HFF-Myc (cell line): ENCODE measurements at regions not wholly inside any gene's neighbourhood (a gene's known extent, or its start where the extent isn't known, plus 50 kb on each side); places are given as distances from the start of the nearest gene placed in this dataset.

ENCODE experiments used
- DNase-seq: peaks from one replicate; pipeline ENCODE4 v3.0.0-alpha.2; 2011; ENCODE audit warnings: low read depth; ENCODE audit errors: extremely low read depth
- H3K4me3 ChIP-seq: replicated peaks from 2 replicates; pipeline ENCODE4 v1.5.1; 2011; ENCODE audit warnings: low read depth, mild to moderate bottlenecking, control low read depth, low read length
- TF ChIP-seq, protein P1 (sequence below): IDR thresholded peaks from 2 replicates; pipeline ENCODE4 v1.5.1; 2012; ENCODE audit warnings: mild to moderate bottlenecking, low read depth, low read length, control low read depth; ENCODE audit errors: missing control alignments

DNA sequence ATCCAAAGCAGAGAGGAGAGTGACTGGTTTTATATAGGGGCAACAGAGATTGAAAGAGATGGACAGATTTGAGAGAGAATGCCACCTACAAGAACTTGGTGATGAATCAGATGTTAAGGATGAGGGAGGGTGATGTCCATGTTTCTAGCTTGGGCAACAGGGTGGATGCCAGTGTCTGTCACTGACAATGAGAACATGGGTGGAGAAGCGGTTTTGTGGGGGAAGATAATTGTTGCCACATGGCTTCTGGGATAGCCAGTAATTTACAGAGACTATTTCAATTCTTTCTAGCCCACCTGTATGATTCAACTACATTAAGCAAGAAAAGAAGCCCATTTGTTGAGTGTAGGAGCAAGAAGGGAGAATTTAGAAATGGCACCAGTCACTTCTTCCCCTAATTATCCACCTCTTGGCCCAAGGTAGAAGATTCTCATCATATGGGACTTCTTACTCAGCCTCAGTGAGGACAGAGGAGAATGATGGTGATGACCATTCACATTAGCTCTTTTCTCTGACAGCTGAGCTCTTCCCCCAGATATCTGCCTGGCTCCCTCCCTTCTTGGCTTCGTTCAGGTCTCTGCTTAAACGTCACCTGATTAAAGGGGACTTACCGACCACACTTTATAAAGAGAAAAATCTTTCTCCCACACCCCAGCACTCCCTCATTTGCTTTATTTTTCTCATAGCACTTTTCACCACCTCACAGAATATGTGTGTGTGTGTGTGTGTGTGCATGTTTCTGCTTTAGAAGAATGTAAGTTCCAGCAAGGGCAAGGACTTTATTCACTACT lies 117.8 kb downstream of the DUSP6 start:
- H3K4me3 ChIP-seq = no peak overlapping the region
- TF ChIP-seq, protein P1, sequence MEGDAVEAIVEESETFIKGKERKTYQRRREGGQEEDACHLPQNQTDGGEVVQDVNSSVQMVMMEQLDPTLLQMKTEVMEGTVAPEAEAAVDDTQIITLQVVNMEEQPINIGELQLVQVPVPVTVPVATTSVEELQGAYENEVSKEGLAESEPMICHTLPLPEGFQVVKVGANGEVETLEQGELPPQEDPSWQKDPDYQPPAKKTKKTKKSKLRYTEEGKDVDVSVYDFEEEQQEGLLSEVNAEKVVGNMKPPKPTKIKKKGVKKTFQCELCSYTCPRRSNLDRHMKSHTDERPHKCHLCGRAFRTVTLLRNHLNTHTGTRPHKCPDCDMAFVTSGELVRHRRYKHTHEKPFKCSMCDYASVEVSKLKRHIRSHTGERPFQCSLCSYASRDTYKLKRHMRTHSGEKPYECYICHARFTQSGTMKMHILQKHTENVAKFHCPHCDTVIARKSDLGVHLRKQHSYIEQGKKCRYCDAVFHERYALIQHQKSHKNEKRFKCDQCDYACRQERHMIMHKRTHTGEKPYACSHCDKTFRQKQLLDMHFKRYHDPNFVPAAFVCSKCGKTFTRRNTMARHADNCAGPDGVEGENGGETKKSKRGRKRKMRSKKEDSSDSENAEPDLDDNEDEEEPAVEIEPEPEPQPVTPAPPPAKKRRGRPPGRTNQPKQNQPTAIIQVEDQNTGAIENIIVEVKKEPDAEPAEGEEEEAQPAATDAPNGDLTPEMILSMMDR = no peak
- DNase-seq = no peak

DNA sequence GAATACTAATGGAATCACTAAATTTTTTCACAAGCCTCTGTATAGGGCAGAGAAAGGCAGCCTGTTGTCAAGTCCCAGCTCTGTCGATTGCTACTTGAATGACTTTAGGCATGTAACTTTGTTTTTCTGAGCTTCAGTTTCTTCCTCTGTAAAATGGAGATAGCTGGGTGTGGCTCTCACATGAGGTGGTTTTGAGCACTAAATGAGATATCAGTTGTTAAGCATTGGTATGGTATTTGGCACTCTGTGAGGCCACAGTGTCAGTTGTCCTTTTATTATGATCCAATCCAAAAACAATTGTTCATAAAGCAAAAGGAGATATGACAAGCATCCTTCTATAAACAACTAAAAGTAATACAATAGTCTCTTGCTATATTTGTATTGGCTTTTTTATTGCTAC lies 120.6 kb downstream of the DUSP6 start:
- H3K4me3 ChIP-seq = no peak overlapping the region
- no peak for DNase-seq

DNA sequence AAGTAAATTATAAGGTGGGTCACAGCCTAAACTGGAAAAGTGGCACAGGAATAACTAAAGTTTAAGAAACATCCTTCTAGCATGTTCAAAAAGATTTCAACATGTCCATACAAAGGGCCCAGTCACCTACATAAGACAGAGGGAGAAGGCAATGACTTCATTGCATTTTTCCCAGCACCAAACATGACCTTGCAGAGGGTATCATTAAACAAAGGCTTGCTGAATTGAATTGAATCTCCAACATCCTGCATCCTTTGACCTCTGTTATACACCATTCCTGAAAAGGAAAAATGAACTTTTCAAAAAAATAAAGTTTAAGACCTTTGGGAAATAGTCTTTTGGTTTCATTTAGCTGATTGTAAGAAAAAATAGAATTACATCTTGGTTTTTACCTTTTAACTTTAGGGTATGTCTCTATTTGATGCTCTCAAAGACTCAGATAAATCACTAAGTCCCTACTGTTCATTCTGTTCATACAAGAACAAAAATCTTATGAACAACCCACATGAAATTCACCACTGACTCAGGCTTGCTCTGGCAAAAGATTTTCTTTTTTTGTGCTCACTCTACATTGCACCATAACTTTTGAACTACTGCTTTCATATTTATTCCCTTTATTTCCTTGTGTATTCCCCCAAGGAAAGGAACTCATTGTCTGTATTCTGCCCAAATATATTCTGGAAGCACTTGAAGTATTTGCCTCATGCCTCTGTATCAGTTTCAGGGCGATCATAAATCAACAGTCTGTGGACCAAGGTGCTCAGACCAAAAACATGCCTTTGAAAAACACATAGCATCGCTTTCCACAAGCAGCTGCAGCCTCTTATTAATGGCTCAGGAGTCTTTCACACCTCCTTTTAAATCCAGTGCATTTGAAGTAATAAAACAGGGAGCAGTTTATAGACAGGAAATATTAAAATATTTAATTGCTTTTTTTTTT lies 121.7 kb downstream of the DUSP6 start:
- DNase-seq = no peak
- H3K4me3 ChIP-seq = no peak overlapping the region
- TF ChIP-seq, protein P1 = no peak

More for the DNA sequence above, 120.6 kb downstream of the DUSP6 start:
- TF ChIP-seq, protein P1 = no peak

- TF ChIP-seq, protein P1 = no peak
- no peak for DNase-seq
- H3K4me3 ChIP-seq = no peak overlapping the region
Observed at GRCh38 chr12:89228491-89228890, 123.8 kb downstream of the DUSP6 start.

DNA sequence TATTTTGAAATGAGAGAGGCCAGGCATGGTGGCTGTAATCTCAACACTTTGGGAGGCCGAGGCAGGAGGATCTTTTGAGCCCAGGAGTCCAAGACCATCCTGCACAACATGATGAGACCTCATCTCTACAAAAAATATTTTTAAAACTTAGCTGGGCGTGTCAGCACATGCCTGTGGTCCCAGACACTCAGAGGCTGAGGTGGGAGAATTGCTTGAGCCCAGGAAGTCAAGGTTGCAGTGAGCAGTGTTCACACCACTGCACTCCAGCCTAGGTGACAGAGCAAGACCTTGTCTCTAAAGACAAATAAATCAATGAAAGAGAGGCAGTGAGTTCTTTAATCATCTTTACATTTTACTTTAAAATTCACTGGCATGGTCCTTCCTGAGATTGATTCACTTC lies 124.5 kb downstream of the DUSP6 start:
- no peak overlapping the region for H3K4me3 ChIP-seq
- DNase-seq = no peak

DNA sequence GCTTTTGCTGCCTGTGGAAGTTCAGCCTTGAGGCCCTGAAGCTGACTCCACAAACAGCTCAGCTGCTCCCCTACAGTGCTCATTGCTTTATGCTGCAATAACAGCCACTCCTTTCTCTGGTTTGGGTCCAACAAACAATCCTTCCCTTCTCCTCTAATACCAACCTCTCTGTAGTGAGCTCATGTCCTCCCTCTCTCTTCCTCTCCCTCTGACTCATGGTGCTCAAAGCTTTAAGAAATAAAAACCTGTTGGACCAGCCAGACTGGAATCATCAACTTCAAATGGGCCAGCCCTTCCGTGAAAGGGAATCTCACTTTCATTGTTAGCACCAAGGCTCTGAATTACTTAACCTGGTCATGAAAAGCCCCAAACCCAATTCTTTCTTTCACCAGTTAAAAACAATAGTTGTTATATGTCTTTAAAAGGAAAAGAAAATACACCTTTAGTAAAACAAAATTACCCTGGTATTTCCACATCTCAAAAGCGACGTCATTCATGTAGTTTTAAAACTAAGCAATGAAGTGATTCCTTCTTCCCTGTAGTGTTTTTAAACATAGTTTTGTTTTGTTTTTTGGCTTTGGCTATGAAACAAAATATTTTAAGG lies 126.4 kb downstream of the DUSP6 start:
- no peak overlapping the region for H3K4me3 ChIP-seq
- TF ChIP-seq, protein P1 = no peak
- peak; percentile 44 for DNase-seq

More for the DNA sequence above, 124.5 kb downstream of the DUSP6 start:
- TF ChIP-seq, protein P1 = no peak
